ENCODE measurements at regions not wholly inside any gene's neighbourhood (a gene's known extent, or its start where the extent isn't known, plus 50 kb on each side); places are given as distances from the start of the nearest gene placed in this dataset.

DNA sequence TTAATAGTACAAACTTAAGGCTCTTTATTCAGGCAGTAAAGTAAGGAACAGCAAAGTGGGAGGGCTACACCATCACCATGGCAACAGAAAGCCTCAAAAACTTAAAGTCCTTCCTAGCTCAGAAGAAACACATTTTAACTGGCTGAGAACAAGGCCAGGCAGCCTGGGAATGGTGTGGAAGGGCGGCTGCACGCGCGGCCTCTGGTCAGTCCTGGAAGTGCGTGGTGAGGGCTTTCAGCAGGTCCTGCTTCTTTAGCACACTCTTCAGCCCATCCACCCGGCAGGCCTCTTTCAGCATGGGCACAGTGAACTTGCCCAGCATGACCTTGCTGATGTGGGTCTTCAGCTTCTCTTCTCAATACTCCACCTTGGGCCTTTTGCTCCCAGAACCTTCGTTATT is 133.0 kb downstream of the CYP26A1 start:
- Histone ChIP-seq H3K27ac (no peak overlapping the region), H3K27me3 (no peaks in the 10 kb centered on the region), H3K4me1 (no peaks in the 10 kb centered on the region), H3K4me3 (no peak overlapping the region), H3K36me3 (no peaks in the 10 kb centered on the region), H3K9me3 (no peaks in the 10 kb centered on the region)
- intact Hi-C loops (cut with DNase I): no loop called here
- 91 to 92% methylated on average over 7 of the region's 7 CpGs for WGBS, 2 donors
- no peak for DNase-seq
- TF ChIP-seq POLR2A (IDR thresholded peaks at IDR 0.05): no peak
- TF ChIP-seq CTCF (IDR thresholded peaks at IDR 0.05): no peak

- Histone ChIP-seq H3K4me3 (no peak overlapping the region), H3K9me3 (no peaks in the 10 kb centered on the region), H3K36me3 (no peaks in the 10 kb centered on the region), H3K27me3 (no peaks in the 10 kb centered on the region), H3K27ac (no peak overlapping the region), H3K4me1 (no peaks in the 10 kb centered on the region)
- intact Hi-C loops (cut with DNase I): no loop called here
- 63 to 83% methylated on average over 7 of the region's 7 CpGs for WGBS, 2 donors
- TF ChIP-seq POLR2A (IDR thresholded peaks at IDR 0.05) (no peak), CTCF (IDR thresholded peaks at IDR 0.05) (no peak)
- no peak for DNase-seq
These were observed 135.2 kb downstream of the CYP26A1 start for GRCh38 chr10:93208717-93209464.

DNA sequence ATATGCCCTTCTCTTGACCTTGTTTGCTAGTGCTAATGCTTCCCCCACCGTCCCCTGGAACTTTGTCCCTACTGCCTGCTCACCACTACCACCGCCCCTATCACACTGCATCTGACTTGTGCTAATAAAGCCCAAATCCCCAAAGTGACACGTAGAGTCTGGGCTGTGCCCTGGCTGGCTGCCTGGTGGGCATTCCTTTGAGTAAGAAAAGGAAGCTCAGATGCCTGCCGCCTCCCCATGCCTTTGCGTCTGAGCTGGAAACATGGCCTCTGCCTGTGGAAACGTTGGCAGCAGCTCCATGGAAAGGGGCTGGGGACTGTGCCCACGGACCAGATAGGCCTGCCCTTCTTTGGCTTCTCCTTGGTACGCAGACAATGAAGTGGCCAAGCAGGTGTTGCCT is 138.3 kb downstream of the CYP26A1 start:
- Histone ChIP-seq H3K27me3 (no peaks in the 10 kb centered on the region), H3K27ac (no peak overlapping the region), H3K4me1 (no peaks in the 10 kb centered on the region), H3K4me3 (no peak overlapping the region), H3K36me3 (no peaks in the 10 kb centered on the region), H3K9me3 (no peaks in the 10 kb centered on the region)
- intact Hi-C loops (cut with DNase I): no loop called here
- DNase-seq: no peak
- 48 to 74% methylated on average over 4 of the region's 8 CpGs for WGBS, 2 donors
- TF ChIP-seq POLR2A (IDR thresholded peaks at IDR 0.05) (no peak), CTCF (IDR thresholded peaks at IDR 0.05) (no peak)

DNA sequence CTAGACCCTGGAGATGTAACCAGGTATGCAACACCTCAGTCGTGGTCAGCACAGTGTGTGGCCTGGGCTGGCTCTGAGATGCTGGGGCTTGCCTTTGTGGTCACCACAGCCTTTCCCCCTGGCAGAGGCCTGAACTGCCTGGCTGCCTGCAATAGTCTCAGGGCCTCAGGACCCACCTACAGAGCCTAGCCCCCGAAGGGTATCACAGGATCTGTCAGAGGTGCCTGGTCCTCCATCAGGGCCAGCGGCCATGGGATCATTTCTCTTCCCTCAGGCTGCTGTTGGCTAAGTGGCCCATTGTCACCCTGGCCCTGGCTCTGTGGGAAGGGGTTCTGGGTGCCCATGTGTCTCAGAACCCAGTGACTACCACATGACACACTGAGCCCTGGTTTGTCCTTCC is 141.6 kb downstream of the CYP26A1 start:
- intact Hi-C loops (cut with DNase I): no loop called here
- 67 to 100% methylated on average over 1 of the region's 3 CpGs for WGBS, 2 donors
- Histone ChIP-seq H3K36me3 (no peaks in the 10 kb centered on the region), H3K27me3 (no peaks in the 10 kb centered on the region), H3K9me3 (no peaks in the 10 kb centered on the region), H3K4me3 (no peak overlapping the region), H3K27ac (no peak overlapping the region), H3K4me1 (no peaks in the 10 kb centered on the region)
- DNase-seq: no peak
- no peak for TF ChIP-seq CTCF (IDR thresholded peaks at IDR 0.05)
- no peak for TF ChIP-seq POLR2A (IDR thresholded peaks at IDR 0.05)

DNA sequence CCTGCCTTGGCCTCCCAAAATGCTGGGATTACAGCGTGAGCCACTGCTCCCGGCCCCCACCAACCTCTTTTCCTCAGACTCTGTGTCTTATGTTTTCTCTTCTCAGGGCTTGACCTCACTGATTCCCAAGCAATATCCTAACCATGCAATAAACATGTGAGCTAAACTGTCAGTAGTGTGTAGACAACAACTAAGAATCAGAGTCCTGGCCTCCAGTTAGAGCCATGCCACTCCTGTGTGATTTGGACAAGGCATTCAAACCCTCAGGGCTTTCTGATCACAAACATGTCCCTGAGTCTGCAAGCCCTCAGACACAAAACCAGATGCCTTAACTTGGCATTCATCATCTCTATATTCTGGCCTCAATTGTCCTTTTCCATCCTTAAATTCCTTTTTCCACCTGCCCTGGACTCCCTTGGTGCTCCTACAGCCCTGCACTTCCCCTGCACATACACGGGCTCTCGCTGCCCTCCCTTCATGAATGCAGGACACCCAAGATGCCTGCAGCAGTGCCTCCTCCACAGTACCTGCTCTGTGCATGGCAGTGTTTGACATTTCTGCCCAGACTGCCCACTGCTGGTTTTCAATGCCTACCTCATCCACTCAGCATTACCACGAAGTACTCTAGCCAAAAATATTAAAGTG is 142.8 kb downstream of the CYP26A1 start:
- no peak for DNase-seq
- 84 to 85% methylated on average over 5 of the region's 5 CpGs for WGBS, 2 donors
- intact Hi-C loops (cut with DNase I): no loop called here

More for the DNA sequence above, 142.8 kb downstream of the CYP26A1 start:
- Histone ChIP-seq H3K4me3 (no peak overlapping the region), H3K27ac (no peak overlapping the region), H3K36me3 (no peaks in the 10 kb centered on the region), H3K27me3 (no peaks in the 10 kb centered on the region), H3K9me3 (no peaks in the 10 kb centered on the region), H3K4me1 (no peaks in the 10 kb centered on the region)
- TF ChIP-seq CTCF (IDR thresholded peaks at IDR 0.05): no peak
- no peak for TF ChIP-seq POLR2A (IDR thresholded peaks at IDR 0.05)

All from esophagus squamous epithelium (tissue), 5 donors.